ENCODE measurements at regions not wholly inside any gene's neighbourhood (a gene's known extent, or its start where the extent isn't known, plus 50 kb on each side); places are given as distances from the start of the nearest gene placed in this dataset.

DNA sequence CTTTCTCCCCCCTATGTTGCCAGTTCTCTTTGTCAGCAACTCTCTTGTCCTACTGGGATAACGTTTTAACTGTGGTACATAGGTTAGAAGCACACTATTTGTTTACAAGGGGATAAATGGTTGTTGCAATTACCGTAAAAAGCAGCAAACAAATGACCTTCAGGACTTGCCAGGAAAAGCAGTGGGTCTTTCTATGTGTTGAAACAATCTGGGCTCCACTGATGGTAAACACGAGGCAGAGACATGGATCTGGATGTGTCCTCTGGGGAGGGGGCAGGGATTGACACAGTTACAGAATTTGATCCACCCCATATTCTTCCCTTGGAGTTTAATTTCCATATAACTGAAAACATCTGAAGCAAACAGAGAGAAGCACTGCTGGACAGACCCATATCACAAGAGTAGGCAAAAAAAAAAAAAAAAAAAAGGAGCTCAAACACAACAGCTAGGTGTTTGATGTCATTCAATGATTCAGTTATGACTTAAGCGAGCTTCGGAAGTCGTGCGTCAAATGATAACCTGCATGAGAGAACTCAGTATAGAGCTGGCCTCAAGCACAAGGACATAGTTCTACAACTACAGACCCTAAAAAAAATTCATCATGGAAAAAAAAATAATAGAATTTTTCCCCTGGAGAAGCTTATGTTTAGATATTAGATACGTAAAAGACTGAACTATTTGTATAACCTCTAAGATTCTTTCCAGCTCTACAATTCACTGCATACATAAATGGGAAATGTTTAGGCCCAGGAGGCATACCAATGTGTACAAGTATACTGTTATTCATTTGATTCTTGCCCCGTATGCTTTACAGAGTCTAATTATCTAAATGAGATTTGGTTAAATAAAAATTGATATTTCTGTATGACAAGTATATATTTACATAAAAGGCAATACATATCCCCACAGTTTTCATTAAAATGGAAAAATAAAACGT lies 127.7 kb downstream of the ALDH8A1 start:
- Histone ChIP-seq H3K27me3 (ENCODE audit: insufficient read depth, poor library complexity, severe bottlenecking) (no peaks in the 10 kb centered on the region), H3K4me3 (replicated peaks; ENCODE audit: insufficient read depth, low read length) (no peak overlapping the region), H3K27ac (replicated peaks) (no peak overlapping the region)
- TF ChIP-seq, protein P1, sequence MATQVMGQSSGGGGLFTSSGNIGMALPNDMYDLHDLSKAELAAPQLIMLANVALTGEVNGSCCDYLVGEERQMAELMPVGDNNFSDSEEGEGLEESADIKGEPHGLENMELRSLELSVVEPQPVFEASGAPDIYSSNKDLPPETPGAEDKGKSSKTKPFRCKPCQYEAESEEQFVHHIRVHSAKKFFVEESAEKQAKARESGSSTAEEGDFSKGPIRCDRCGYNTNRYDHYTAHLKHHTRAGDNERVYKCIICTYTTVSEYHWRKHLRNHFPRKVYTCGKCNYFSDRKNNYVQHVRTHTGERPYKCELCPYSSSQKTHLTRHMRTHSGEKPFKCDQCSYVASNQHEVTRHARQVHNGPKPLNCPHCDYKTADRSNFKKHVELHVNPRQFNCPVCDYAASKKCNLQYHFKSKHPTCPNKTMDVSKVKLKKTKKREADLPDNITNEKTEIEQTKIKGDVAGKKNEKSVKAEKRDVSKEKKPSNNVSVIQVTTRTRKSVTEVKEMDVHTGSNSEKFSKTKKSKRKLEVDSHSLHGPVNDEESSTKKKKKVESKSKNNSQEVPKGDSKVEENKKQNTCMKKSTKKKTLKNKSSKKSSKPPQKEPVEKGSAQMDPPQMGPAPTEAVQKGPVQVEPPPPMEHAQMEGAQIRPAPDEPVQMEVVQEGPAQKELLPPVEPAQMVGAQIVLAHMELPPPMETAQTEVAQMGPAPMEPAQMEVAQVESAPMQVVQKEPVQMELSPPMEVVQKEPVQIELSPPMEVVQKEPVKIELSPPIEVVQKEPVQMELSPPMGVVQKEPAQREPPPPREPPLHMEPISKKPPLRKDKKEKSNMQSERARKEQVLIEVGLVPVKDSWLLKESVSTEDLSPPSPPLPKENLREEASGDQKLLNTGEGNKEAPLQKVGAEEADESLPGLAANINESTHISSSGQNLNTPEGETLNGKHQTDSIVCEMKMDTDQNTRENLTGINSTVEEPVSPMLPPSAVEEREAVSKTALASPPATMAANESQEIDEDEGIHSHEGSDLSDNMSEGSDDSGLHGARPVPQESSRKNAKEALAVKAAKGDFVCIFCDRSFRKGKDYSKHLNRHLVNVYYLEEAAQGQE (IDR thresholded peaks at IDR 0.05; ENCODE audit: insufficient replicate concordance, low read depth): no peak
- TF ChIP-seq GABPA (IDR thresholded peaks at IDR 0.05; ENCODE audit: low read depth) (no peak), POLR2AphosphoS5 (IDR thresholded peaks at IDR 0.05; ENCODE audit: low read depth) (no peak), SPI1 (IDR thresholded peaks at IDR 0.05; ENCODE audit: borderline replicate concordance, low read depth) (no peak)
- TF ChIP-seq, protein P2, sequence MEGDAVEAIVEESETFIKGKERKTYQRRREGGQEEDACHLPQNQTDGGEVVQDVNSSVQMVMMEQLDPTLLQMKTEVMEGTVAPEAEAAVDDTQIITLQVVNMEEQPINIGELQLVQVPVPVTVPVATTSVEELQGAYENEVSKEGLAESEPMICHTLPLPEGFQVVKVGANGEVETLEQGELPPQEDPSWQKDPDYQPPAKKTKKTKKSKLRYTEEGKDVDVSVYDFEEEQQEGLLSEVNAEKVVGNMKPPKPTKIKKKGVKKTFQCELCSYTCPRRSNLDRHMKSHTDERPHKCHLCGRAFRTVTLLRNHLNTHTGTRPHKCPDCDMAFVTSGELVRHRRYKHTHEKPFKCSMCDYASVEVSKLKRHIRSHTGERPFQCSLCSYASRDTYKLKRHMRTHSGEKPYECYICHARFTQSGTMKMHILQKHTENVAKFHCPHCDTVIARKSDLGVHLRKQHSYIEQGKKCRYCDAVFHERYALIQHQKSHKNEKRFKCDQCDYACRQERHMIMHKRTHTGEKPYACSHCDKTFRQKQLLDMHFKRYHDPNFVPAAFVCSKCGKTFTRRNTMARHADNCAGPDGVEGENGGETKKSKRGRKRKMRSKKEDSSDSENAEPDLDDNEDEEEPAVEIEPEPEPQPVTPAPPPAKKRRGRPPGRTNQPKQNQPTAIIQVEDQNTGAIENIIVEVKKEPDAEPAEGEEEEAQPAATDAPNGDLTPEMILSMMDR (IDR thresholded peaks at IDR 0.05; ENCODE audit: insufficient read depth, low read length): no peak
- no peak for DNase-seq (ENCODE audit: low read depth in 1 of 2, low spot score in 1 of 2)

DNA sequence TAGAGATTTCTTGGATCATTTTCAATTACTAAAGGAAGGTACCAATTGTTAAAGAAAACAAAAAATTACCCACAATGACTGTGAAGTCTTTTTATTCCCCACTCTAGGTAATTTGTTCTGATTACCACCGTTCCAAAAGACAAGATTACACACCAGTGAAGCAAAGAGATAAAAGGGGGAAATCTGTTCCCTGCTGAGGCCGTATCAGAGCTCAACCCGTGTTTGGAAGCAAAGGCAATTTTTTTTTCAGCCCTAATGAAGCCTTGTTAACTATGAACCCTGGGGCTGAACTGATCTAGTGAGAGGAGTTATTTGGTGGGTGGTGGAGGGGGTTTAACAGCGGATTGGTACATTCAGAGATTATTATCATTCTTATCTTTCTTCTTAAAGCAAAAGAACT lies 128.5 kb downstream of the ALDH8A1 start:
- DNase-seq (ENCODE audit: low read depth in 1 of 2, low spot score in 1 of 2): no peak
- Histone ChIP-seq H3K4me3 (replicated peaks; ENCODE audit: insufficient read depth, low read length) (no peak overlapping the region), H3K27ac (replicated peaks) (no peak overlapping the region), H3K27me3 (ENCODE audit: insufficient read depth, poor library complexity, severe bottlenecking) (no peaks in the 10 kb centered on the region)
- TF ChIP-seq, protein P2 (IDR thresholded peaks at IDR 0.05; ENCODE audit: insufficient read depth, low read length): no peak
- TF ChIP-seq, protein P1 (IDR thresholded peaks at IDR 0.05; ENCODE audit: insufficient replicate concordance, low read depth): no peak
- TF ChIP-seq GABPA (IDR thresholded peaks at IDR 0.05; ENCODE audit: low read depth): no peak
- TF ChIP-seq SPI1 (IDR thresholded peaks at IDR 0.05; ENCODE audit: borderline replicate concordance, low read depth): no peak
- no peak for TF ChIP-seq POLR2AphosphoS5 (IDR thresholded peaks at IDR 0.05; ENCODE audit: low read depth)

DNA sequence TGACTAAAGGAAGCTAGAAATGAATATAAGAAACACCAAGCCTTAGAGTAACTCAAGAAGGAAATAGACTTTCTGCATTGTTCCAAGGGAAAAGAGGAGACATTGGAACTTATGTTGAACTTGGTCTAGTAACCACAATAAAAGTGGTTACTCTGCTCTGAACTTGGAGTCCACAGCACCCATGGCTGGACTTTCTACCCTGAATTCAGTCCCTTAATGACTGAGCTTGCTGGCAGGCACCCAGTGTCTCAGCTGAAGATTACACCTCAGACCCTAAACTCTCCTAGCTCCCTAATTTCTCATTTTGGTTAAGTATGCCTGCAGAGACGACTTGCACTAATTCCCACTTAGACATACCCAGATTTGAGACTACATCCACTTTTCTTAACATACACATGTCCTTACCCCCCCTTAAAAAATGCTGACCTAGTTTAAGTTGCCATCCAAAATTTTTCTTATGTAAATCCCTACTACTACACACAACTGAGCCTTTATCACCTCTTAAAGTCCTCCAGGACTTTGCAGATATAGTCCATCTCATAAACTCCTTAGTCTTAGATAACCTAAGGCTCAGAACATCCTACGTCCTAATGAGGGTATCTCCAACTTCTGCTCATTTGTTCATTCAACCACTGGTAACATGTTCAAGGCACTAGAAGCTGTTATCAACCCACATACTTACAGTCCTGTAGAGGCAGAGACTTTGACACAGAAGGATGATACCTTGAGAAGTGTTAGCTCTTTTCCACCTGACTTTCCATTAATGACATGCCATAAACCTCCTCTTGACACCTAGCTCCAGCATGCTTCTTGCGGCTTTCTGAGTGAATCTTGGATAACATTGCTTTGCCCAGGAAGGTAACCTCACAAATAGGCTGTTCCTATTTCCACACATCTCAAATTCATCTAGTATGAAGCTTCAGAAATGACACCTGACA lies 129.8 kb downstream of the ALDH8A1 start:
- TF ChIP-seq SPI1 (IDR thresholded peaks at IDR 0.05; ENCODE audit: borderline replicate concordance, low read depth) (no peak), POLR2AphosphoS5 (IDR thresholded peaks at IDR 0.05; ENCODE audit: low read depth) (no peak), GABPA (IDR thresholded peaks at IDR 0.05; ENCODE audit: low read depth) (no peak)
- TF ChIP-seq, protein P1 (IDR thresholded peaks at IDR 0.05; ENCODE audit: insufficient replicate concordance, low read depth): no peak
- TF ChIP-seq, protein P2 (IDR thresholded peaks at IDR 0.05; ENCODE audit: insufficient read depth, low read length): no peak
- Histone ChIP-seq H3K27ac (replicated peaks) (no peak overlapping the region), H3K27me3 (ENCODE audit: insufficient read depth, poor library complexity, severe bottlenecking) (no peaks in the 10 kb centered on the region), H3K4me3 (replicated peaks; ENCODE audit: insufficient read depth, low read length) (no peak overlapping the region)
- DNase-seq (ENCODE audit: low read depth in 1 of 2, low spot score in 1 of 2): no peak

Measured in HL-60 (cell line).